ENCODE measurements at regions not wholly inside any gene's neighbourhood (a gene's known extent, or its start where the extent isn't known, plus 50 kb on each side); places are given as distances from the start of the nearest gene placed in this dataset.
"Not testable (repeated sequence)": the region's sequence is repeated elsewhere in the genome, so short reads cannot be mapped to it uniquely, and the experiment has no call there.

GRCh38 chr14:43090380-43090779 is 1416.7 kb downstream of the FSCB start:
- no peak for DNase-seq
- FAIRE-seq = no peak
- Histone ChIP-seq H3K4me1 (ENCODE audit: control insufficient read depth in 2 of 3, insufficient read depth in 2 of 3, low read depth in 1 of 3, low read length in 3 of 3) (no peaks in the 10 kb centered on the region), H3K9ac (ENCODE audit: low read length in 3 of 3) (no peak overlapping the region), H3K27ac (ENCODE audit: low read depth in 2 of 2, low read length in 2 of 2) (no peak overlapping the region), H3K9me3 (ENCODE audit: control insufficient read depth in 2 of 3, insufficient read depth in 1 of 3, low read length in 3 of 3) (no peaks in the 10 kb centered on the region), H3K4me3 (ENCODE audit: low read length in 3 of 3) (no peak overlapping the region), H3K36me3 (ENCODE audit: control insufficient read depth in 2 of 3, insufficient read depth in 3 of 3, low read length in 3 of 3) (no peaks in the 10 kb centered on the region), H3K27me3 (ENCODE audit: control insufficient read depth, insufficient read depth, low read length) (no peaks in the 10 kb centered on the region)
- TF ChIP-seq CTCF (IDR thresholded peaks at IDR 0.05; ENCODE audit: borderline replicate concordance, extremely low read depth, insufficient read depth) = no peak
- intact Hi-C loops (cut with DNase I) = no loop called here

GRCh38 chr14:43087666-43088065 is 1419.4 kb downstream of the FSCB start:
- H3K4me3 ChIP-seq (ENCODE audit: low read length in 3 of 3) = no peak overlapping the region
- H3K36me3 ChIP-seq (ENCODE audit: control insufficient read depth in 2 of 3, insufficient read depth in 3 of 3, low read length in 3 of 3) = no peaks in the 10 kb centered on the region
- no peaks in the 10 kb centered on the region for H3K4me1 ChIP-seq (ENCODE audit: control insufficient read depth in 2 of 3, insufficient read depth in 2 of 3, low read depth in 1 of 3, low read length in 3 of 3)
- FAIRE-seq (no peak), DNase-seq (peak in 2 of 5 donors; percentile 3 to 5)
- no peaks in the 10 kb centered on the region for H3K27me3 ChIP-seq (ENCODE audit: control insufficient read depth, insufficient read depth, low read length)
- no peak overlapping the region for H3K27ac ChIP-seq (ENCODE audit: low read depth in 2 of 2, low read length in 2 of 2)
- H3K9ac ChIP-seq (ENCODE audit: low read length in 3 of 3) = no peak overlapping the region
- no peak for TF ChIP-seq CTCF (IDR thresholded peaks at IDR 0.05; ENCODE audit: borderline replicate concordance, extremely low read depth, insufficient read depth)
- H3K9me3 ChIP-seq (ENCODE audit: control insufficient read depth in 2 of 3, insufficient read depth in 1 of 3, low read length in 3 of 3) = no peaks in the 10 kb centered on the region
- intact Hi-C loops (cut with DNase I) = no loop called here

- DNase-seq = no peak
- FAIRE-seq = no peak
- Histone ChIP-seq H3K9ac (ENCODE audit: low read length in 3 of 3) (no peak overlapping the region), H3K4me3 (ENCODE audit: low read length in 3 of 3) (no peak overlapping the region), H3K27me3 (ENCODE audit: control insufficient read depth, insufficient read depth, low read length) (no peaks in the 10 kb centered on the region), H3K4me1 (ENCODE audit: control insufficient read depth in 2 of 3, insufficient read depth in 2 of 3, low read depth in 1 of 3, low read length in 3 of 3) (no peaks in the 10 kb centered on the region), H3K36me3 (ENCODE audit: control insufficient read depth in 2 of 3, insufficient read depth in 3 of 3, low read length in 3 of 3) (no peaks in the 10 kb centered on the region), H3K9me3 (ENCODE audit: control insufficient read depth in 2 of 3, insufficient read depth in 1 of 3, low read length in 3 of 3) (no peaks in the 10 kb centered on the region), H3K27ac (ENCODE audit: low read depth in 2 of 2, low read length in 2 of 2) (no peak overlapping the region)
- no peak for TF ChIP-seq CTCF (IDR thresholded peaks at IDR 0.05; ENCODE audit: borderline replicate concordance, extremely low read depth, insufficient read depth)
- intact Hi-C loops (cut with DNase I) = no loop called here
Measured at GRCh38 chr14:43085819-43086218, 1421.3 kb downstream of the FSCB start.

GRCh38 chr14:43067372-43067771 is 1439.7 kb downstream of the FSCB start:
- H3K9me3 ChIP-seq (ENCODE audit: control insufficient read depth in 2 of 3, insufficient read depth in 1 of 3, low read length in 3 of 3); H3K27me3 ChIP-seq (ENCODE audit: control insufficient read depth, insufficient read depth, low read length); H3K4me1 ChIP-seq (ENCODE audit: control insufficient read depth in 2 of 3, insufficient read depth in 2 of 3, low read depth in 1 of 3, low read length in 3 of 3); H3K27ac ChIP-seq (ENCODE audit: low read depth in 2 of 2, low read length in 2 of 2); H3K4me3 ChIP-seq (ENCODE audit: low read length in 3 of 3); FAIRE-seq; H3K36me3 ChIP-seq (ENCODE audit: control insufficient read depth in 2 of 3, insufficient read depth in 3 of 3, low read length in 3 of 3); intact Hi-C loops (cut with DNase I); DNase-seq; H3K9ac ChIP-seq (ENCODE audit: low read length in 3 of 3): not testable (repeated sequence)

Measured in kidney (tissue), 13 donors.